ENCODE measurements at regions not wholly inside any gene's neighbourhood (a gene's known extent, or its start where the extent isn't known, plus 50 kb on each side); places are given as distances from the start of the nearest gene placed in this dataset.

DNA sequence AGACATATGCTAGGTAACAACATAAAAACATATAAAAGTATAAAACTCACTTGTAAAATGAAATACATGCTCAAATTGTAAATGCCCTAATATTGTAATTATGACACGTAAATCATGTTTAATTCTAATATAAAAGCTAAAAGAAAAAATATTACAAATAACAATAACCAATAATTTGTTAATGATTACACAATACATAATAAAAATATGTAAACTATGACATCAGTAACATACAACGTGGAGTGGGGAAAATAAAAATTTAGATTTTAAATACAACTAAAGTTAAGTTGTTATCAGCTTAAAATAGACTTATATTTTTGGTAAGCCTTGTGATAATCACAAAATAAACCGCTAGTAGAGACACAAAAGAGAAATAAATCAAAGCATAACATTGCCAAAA is 376.4 kb downstream of the BRINP2 start:
- H3K36me3 ChIP-seq (replicated peaks in 1 of 2; ENCODE audit: control insufficient read depth in 1 of 2, insufficient read depth in 2 of 2, low read length in 2 of 2), result no peaks in the 10 kb centered on the region
- in situ Hi-C loops (cut with HindIII; ENCODE audit: extremely low pct_ligation_motif_present, low pct_unique_long_range_greater_than_20kb), result no loop called here
- H3K4me2 ChIP-seq (ENCODE audit: low read depth, low read length), result no peak overlapping the region
- TF ChIP-seq CHCHD3 (CRISPR knock-in tag; IDR thresholded peaks at IDR 0.05) (no peak), NONO (IDR thresholded peaks at IDR 0.05) (no peak), NONO (CRISPR knock-in tag; conservative IDR thresholded peaks at IDR 0.05) (no peak), DNMT1 (CRISPR knock-in tag; IDR thresholded peaks at IDR 0.05) (no peak), RCOR2 (CRISPR knock-in tag; IDR thresholded peaks at IDR 0.05) (no peak), ZNF235 (CRISPR knock-in tag; IDR thresholded peaks at IDR 0.05; ENCODE audit: borderline replicate concordance) (no peak), CBFB (CRISPR knock-in tag; IDR thresholded peaks at IDR 0.05) (no peak), ZNF775 (CRISPR knock-in tag; IDR thresholded peaks at IDR 0.05; ENCODE audit: borderline replicate concordance) (no peak), HNF4G (IDR thresholded peaks at IDR 0.05; ENCODE audit: borderline replicate concordance, low read depth, low read length) (no peak), HNF4G (CRISPR knock-in tag; IDR thresholded peaks at IDR 0.05; ENCODE audit: borderline replicate concordance, low read depth) (no peak), NFIC (IDR thresholded peaks at IDR 0.05; ENCODE audit: low read length) (no peak), ZNF790 (CRISPR knock-in tag; IDR thresholded peaks at IDR 0.05; ENCODE audit: borderline replicate concordance) (no peak)
- TF ChIP-seq, protein P1, sequence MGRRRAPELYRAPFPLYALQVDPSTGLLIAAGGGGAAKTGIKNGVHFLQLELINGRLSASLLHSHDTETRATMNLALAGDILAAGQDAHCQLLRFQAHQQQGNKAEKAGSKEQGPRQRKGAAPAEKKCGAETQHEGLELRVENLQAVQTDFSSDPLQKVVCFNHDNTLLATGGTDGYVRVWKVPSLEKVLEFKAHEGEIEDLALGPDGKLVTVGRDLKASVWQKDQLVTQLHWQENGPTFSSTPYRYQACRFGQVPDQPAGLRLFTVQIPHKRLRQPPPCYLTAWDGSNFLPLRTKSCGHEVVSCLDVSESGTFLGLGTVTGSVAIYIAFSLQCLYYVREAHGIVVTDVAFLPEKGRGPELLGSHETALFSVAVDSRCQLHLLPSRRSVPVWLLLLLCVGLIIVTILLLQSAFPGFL (CRISPR knock-in tag; IDR thresholded peaks at IDR 0.05), result no peak
- TF ChIP-seq, protein P2, sequence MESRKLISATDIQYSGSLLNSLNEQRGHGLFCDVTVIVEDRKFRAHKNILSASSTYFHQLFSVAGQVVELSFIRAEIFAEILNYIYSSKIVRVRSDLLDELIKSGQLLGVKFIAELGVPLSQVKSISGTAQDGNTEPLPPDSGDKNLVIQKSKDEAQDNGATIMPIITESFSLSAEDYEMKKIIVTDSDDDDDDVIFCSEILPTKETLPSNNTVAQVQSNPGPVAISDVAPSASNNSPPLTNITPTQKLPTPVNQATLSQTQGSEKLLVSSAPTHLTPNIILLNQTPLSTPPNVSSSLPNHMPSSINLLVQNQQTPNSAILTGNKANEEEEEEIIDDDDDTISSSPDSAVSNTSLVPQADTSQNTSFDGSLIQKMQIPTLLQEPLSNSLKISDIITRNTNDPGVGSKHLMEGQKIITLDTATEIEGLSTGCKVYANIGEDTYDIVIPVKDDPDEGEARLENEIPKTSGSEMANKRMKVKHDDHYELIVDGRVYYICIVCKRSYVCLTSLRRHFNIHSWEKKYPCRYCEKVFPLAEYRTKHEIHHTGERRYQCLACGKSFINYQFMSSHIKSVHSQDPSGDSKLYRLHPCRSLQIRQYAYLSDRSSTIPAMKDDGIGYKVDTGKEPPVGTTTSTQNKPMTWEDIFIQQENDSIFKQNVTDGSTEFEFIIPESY (CRISPR knock-in tag; IDR thresholded peaks at IDR 0.05), result no peak
- TF ChIP-seq, protein P3, sequence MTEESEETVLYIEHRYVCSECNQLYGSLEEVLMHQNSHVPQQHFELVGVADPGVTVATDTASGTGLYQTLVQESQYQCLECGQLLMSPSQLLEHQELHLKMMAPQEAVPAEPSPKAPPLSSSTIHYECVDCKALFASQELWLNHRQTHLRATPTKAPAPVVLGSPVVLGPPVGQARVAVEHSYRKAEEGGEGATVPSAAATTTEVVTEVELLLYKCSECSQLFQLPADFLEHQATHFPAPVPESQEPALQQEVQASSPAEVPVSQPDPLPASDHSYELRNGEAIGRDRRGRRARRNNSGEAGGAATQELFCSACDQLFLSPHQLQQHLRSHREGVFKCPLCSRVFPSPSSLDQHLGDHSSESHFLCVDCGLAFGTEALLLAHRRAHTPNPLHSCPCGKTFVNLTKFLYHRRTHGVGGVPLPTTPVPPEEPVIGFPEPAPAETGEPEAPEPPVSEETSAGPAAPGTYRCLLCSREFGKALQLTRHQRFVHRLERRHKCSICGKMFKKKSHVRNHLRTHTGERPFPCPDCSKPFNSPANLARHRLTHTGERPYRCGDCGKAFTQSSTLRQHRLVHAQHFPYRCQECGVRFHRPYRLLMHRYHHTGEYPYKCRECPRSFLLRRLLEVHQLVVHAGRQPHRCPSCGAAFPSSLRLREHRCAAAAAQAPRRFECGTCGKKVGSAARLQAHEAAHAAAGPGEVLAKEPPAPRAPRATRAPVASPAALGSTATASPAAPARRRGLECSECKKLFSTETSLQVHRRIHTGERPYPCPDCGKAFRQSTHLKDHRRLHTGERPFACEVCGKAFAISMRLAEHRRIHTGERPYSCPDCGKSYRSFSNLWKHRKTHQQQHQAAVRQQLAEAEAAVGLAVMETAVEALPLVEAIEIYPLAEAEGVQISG (CRISPR knock-in tag; IDR thresholded peaks at IDR 0.05), result no peak
- H2AFZ ChIP-seq (ENCODE audit: low read length), result no peak overlapping the region
- H3K4me3 ChIP-seq (replicated peaks in 1 of 3; ENCODE audit: insufficient read depth in 1 of 3, low read depth in 2 of 3, low read length in 3 of 3), result no peak overlapping the region
- DNase-seq (ENCODE audit: low spot score) (no peak), FAIRE-seq (no peak), ATAC-seq (no peak)
- no peaks in the 10 kb centered on the region for H3K9me3 ChIP-seq (ENCODE audit: low read length)
- no peaks in the 10 kb centered on the region for H4K20me1 ChIP-seq (ENCODE audit: insufficient read depth, low read length)
- no peaks in the 10 kb centered on the region for H3K79me2 ChIP-seq (ENCODE audit: insufficient read depth, low read length)
- no peak overlapping the region for H3K9ac ChIP-seq (ENCODE audit: insufficient read depth, low read depth, low read length)
- no peak overlapping the region for H3K27ac ChIP-seq (ENCODE audit: extremely low read length, insufficient read depth, low read length)
- BruUV-seq (replicated peaks), result no TSS peak
- H3K4me1 ChIP-seq (ENCODE audit: insufficient read depth, low read length), result no peaks in the 10 kb centered on the region
- CTCF ChIA-PET (ENCODE audit: low intra/inter-chr PET ratio, low total read pairs), result no interaction called here
- intact Hi-C loops (cut with micrococcal nuclease; ENCODE audit: unreplicated experiment), result no loop called here
- no peaks in the 10 kb centered on the region; a peak in 1 of 5 replicates for H3K27me3 ChIP-seq (ENCODE audit: control insufficient read depth in 1 of 2, insufficient read depth in 2 of 2, low read length in 2 of 2)
- WGBS (ENCODE audit: low lambda C conversion rate), result under 1% methylated on average over 3 of the region's 3 CpGs
- POLR2A ChIA-PET, result no interaction called here

All from HepG2 (cell line).